Fibroblast of skin of abdomen (primary cell): ENCODE measurements at regions not wholly inside any gene's neighbourhood (a gene's known extent, or its start where the extent isn't known, plus 50 kb on each side); places are given as distances from the start of the nearest gene placed in this dataset.

ENCODE experiments used
- DNase-seq: peaks from one replicate; pipeline ENCODE4 v3.0.0-alpha.2; 2013

DNA sequence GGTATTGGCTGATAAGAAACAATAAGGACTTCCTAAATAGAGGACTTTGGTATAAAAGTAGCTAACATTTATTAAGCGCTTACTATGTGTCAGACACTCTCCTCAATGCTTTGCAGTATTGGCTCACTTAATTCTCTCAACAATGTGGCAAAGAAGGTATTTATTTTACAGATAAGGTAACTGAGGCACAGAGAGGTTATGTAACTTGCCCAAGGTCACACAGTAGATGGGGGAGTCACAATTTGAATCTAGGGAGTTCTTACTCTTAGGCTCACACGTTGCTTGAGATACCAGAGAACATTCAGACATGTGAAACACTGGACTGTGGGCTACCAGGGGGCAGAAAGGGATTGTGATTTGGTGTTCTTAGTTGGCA lies 60.8 kb upstream of the GPR158 start:
- DNase-seq = no peak

- no peak for DNase-seq
Observed at GRCh38 chr10:25117757-25118156, 57.0 kb upstream of the GPR158 start.

DNA sequence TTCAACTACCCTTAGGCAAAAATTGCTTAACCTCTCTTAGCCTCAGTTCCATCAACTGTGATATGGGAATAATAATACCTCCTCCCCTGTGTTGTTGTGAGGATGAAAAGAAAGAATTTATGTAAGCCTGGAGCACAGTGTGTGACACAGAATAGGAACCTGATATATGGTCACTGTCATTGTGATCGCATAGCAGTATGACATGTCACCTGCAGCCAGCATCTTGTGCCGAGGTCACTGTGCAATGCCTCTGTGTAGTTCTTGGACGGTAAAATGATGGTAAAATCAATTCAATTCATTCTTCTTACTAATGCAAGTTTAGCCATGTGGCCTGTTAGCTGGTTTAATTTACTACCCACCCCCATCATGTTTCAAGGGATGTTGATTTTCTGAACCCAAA lies 54.6 kb upstream of the GPR158 start:
- no peak for DNase-seq
